SIG-M5 treated with dmso at 0.1 percent for 504 hours (cell line): ENCODE measurements at regions not wholly inside any gene's neighbourhood (a gene's known extent, or its start where the extent isn't known, plus 50 kb on each side); places are given as distances from the start of the nearest gene placed in this dataset.

Experiments used
- DNase-seq: peaks from one replicate; lab custom pipeline; 2025; ENCODE audit not compliant: unreplicated experiment; lab: John Stamatoyannopoulos, UW

- DNase-seq: no peak
Measured at GRCh38 chr12:40552868-40553267, 139.4 kb upstream of the CNTN1 start.

GRCh38 chr12:40557980-40558379, 134.3 kb upstream of the CNTN1 start:
- no peak for DNase-seq

DNA sequence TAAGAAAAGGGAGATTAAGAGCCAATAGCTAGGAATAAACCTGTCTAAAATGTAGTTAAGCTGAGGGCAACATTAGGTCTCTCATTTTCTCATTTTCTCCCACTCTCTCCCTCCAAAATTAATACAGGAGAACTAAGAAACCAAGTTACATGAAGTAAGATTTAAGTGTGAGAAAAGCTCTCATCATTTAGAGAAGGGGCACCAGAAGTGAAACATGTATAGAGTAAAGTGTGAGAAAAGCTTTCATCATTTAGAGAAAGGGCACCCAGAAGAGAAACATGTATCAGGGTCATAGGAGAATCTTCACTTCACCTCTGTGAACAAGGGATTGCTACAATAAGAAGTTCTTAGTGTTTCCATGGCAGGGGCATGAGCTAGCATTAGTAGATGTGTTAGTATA, 132.4 kb upstream of the CNTN1 start:
- DNase-seq: no peak

DNA sequence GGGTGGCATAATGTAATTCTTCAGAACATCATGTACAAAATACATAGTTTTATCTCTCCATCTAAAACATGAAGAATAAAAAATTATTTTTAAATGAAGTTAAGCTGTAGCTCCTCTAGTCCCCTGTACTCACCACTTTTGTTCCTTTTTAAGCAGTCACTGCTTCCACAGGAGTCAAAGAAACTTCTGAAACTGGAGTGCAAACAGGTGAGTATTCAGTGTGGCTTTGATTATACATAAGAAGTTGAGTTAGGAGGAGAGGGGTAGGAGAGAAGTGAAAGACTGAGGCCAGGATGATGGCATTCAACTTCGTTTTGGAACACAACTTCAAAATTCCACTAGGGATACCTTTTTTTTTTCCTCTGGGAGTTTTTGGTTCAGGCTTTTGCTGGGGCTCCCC, 131.4 kb upstream of the CNTN1 start:
- DNase-seq: no peak

- DNase-seq: no peak
Measured at GRCh38 chr12:40561395-40561966, 130.8 kb upstream of the CNTN1 start.

GRCh38 chr12:40565029-40565633, 127.1 kb upstream of the CNTN1 start:
- DNase-seq: no peak

GRCh38 chr12:40566271-40566670, 126.0 kb upstream of the CNTN1 start:
- DNase-seq: no peak

GRCh38 chr12:40569626-40570179, 122.5 kb upstream of the CNTN1 start:
- DNase-seq: no peak

DNA sequence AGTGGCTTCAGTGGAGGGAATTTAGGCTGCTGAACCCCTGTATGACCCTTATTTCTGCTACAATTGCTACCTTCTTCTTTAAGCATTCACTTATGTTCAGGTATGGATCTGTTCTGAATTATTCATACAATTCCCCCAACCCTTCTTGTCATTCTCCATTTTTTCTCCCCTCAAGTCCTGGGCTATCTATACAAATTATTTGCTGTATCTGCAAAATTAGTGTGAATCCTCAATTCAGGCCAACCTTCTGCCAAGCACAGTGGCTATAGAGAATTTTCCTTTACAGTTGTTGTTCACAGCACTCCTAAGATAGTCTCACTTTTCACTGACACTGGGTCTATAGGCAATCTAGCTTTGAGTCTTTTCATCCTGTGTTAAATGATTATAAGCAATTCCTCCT, 119.2 kb upstream of the CNTN1 start:
- no peak for DNase-seq

GRCh38 chr12:40575987-40576386, 116.3 kb upstream of the CNTN1 start:
- no peak for DNase-seq

GRCh38 chr12:40577834-40578233, 114.4 kb upstream of the CNTN1 start:
- DNase-seq: no peak

- DNase-seq: no peak
Measured at GRCh38 chr12:40579687-40580086, 112.6 kb upstream of the CNTN1 start.

DNA sequence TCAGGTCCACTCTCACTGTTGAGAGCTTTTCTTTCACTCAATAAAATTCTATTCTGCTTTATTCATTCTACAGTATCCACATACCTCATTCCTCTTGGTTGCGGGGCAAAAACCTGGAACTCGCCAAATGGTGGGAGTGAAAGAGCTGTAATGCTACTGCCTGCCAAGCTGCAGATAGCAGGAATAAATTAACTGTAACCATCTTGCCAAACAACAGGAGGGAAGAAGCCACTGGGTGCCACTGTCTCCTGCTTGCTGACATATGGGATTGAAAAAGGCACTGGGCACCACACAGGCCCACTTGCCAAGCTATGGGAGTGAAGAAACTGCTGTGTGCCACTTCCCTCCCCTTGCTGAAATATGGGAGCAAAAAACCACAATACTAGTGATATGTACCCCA, 111.9 kb upstream of the CNTN1 start:
- DNase-seq: no peak

GRCh38 chr12:40581889-40582288, 110.3 kb upstream of the CNTN1 start:
- DNase-seq: no peak

DNA sequence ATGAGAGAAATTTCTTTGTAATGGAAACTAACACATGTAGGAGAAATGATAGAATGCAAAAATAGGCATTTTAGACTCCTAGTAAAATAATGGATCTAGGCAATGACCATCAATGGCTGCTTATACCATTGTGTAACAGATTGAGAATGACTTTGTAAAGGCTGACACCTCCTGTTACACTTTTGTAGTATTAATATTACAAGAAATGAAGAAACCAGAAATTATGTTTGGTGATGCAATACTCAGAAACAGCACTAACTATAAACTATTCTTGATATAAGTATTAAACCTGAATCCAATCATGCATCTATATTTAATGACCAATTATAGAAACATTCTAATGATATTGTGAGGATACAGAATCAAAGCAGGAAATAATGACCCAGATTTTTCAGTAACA, 108.5 kb upstream of the CNTN1 start:
- DNase-seq: no peak

GRCh38 chr12:40584763-40585162, 107.5 kb upstream of the CNTN1 start:
- DNase-seq: no peak

DNA sequence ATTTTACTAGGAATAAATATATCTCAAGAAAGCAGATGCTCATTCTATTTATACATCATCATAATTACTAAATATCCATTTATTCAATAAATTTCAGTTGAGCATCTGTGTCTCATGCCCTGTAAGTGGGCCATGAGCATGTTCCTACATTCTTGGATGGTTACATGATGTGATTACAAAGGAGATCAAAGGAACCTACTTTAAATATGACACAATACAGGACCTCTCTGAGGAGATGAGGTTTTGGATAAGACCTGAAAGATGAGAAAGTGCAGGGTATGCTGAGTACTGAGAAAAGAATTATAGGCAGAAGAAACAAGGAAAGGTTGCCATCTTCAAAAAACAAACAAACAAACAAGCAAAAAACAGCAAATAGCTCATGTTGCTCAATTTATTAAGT, 105.4 kb upstream of the CNTN1 start:
- DNase-seq: no peak

DNA sequence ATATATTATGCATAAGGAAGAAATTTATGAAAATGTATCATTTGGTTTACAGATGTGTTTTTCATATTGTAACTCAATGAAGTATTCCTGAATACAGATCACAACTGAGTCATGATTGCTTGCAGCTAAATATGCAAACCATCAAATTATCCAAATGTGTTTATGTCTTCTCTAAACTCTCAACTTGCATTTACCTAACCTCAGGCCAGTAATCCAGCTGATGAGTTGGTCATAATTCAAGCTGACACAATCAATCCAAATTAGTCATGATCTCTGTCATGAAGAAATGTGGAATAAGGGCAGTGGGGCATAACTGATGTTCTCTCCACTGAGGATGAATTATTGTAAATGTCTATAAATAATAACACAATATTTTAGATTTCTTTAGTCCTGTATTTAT, 104.8 kb upstream of the CNTN1 start:
- DNase-seq: no peak

DNA sequence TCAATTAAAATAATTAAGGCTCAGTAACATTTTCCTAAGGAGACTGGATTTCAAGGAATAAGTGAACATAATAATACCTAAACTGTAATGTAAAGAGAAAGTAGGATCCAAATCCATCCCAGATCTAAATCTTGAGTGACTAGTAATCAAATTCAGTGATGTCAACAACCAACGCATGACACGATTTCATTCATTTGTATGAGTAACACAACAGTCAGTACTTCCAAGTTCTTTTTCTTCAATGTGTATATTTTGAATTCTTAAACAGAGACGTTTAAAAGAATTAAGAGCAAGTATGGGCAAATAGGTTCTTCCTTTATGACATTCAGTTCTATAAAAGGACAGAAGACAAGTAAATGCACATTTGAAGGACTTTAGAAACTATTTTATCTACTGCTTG, 104.3 kb upstream of the CNTN1 start:
- DNase-seq: no peak

GRCh38 chr12:40597133-40597532, 95.1 kb upstream of the CNTN1 start:
- no peak for DNase-seq

- no peak for DNase-seq
Measured at GRCh38 chr12:40598073-40598472, 94.2 kb upstream of the CNTN1 start.

DNA sequence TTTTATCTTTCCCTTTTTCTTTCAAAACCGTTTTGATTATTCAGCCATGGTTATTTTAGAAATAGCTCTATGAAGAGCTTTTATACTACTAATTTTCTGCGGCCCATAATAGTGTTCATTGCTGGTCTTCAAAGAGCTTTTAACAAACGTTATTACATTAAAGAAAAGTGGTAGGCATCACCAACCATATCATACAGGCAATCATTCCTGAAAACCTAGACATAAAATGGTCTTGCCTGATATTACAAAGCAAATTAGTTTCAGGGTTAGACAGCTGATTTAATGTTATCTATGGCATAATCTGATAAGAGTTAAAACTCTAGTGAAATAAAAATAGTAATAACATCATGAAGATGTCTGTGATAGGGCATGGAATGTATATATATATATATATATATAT, 89.7 kb upstream of the CNTN1 start:
- no peak for DNase-seq

DNA sequence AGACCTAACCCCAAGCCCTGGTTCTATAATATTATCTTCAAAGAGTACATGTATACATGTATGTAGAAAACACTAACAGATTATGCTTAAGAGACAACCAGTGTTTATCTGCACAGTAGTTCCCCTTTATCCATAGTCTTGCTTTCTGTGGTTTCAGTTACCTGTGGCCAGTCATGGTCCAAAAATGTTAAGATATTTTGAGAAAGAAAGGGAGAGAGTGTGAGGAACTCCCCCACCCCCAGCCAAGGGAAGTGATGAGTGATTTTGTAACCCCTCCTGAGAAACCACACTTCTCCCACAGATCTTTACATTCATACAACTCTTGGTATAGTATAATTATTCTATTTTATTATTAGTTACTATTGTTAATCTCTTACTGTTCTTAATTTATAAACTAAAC, 77.3 kb upstream of the CNTN1 start:
- peak; percentile 5 for DNase-seq
